CD4-positive, alpha-beta T cell treated with Interleukin-4 for 4 hours (primary cell): ENCODE measurements at regions not wholly inside any gene's neighbourhood (a gene's known extent, or its start where the extent isn't known, plus 50 kb on each side); places are given as distances from the start of the nearest gene placed in this dataset.
"Not testable (repeated sequence)": the region's sequence is repeated elsewhere in the genome, so short reads cannot be mapped to it uniquely, and the experiment has no call there.

Source experiments
- DNase-seq: peaks from one replicate; pipeline ENCODE4 v3.0.0-alpha.2; 2020

DNA sequence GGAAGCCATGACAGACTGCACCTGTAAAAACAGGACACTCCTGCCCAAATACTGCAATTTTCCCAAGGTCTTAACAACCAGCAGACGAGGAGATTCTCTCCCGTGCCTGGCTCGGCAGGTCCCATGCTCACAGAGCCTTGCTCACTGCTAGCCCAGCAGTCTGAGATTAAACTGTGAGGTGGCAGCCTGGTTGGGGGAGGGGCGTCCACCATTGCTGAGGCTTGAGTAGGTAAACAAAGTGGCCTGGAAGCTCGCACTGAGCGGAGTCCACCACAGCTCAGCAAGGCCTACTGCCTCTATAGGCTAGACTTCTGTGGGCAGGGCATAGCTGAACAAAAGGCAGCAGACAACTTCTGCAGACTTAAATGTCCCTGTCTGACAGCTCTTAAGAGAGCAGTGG is 80.3 kb downstream of the ANXA5 start:
- DNase-seq = not testable (repeated sequence)

DNA sequence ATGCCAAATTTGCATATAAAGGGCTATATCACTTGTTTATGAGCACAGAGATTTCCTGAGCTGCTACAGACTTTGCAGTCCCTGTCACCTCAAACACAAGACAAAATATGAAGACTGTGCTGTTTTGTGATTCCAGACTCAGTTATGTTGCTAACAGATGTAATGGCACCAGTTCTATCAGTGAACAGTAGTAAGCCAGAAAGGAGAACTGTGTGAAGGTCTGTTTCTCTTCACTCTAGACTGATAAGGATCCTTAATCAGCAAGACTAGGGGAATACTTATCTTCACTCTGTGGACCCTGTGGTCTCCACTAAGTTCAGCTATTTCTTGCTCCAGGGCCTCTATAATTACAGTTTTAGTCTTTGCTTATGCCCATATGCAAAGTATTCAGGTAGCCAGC is 82.7 kb downstream of the ANXA5 start:
- no peak for DNase-seq

GRCh38 chr4:121599049-121599448 is 97.7 kb downstream of the ANXA5 start:
- no peak for DNase-seq

DNA sequence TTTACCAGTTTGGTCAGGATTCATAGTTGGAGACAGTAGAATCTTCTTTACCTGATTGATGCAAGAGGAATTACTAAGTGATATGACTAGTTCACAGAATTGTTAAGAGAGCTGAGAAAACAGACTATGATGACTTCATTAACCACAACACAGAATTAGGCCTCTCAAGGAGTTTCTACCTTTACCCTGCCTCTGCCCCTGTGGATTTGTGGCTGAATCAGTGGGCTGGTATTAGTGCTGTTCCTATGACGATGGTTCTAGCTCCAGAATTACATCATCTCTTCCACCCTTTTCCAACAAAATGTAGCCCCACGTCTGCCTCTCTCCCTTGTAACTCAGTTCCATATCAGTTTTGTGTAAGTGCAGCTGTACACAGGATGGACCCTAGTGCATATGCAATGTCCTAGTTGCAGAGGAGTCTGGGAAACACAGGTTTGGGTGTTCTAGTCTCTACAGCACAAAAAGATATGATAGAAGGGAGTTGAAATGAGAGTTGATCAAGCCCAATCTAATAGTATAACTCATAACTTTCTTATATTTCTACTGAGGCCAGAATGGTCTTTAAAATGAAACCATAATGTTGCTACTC is 99.3 kb downstream of the ANXA5 start:
- no peak for DNase-seq

- no peak for DNase-seq
Measured at GRCh38 chr4:121594796-121595526, 101.8 kb downstream of the ANXA5 start.

DNA sequence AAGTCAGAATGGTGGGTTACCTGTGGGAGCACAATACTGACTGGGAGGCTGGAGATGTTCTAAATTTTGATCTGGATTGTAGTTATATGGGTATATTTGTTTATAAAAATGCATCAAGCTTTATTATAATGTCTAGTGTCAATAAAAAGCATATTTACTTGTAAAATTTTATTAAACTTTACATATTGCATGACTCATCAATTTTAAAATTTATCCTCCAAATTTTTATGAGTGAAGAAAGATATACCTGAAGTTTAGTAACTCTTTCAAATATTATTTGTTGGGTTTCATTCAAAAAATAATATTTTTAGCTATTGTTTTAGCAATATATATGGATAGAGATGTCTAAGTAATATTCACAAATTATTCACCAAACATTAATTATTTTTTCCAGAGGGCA is 103.0 kb downstream of the ANXA5 start:
- DNase-seq = no peak

DNA sequence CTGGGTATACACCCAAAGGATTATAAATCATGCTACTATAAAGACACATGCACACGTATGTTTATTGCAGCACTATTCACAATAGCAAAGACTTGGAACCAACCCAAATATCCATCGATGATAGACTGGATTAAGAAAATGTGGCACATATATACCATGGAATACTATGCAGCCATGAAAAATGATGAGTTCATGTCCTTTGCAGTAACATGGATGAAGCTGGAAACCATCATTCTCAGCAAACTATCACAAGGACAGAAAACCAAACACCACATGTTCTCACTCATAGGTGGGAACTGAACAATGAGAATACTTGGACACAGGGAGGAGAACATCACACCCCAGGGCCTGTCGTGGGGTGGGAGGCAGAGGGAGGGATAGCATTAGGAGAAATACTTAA is 104.5 kb downstream of the ANXA5 start:
- not testable (repeated sequence) for DNase-seq

GRCh38 chr4:121584836-121585235 is 111.9 kb downstream of the ANXA5 start:
- no peak for DNase-seq

GRCh38 chr4:121583396-121583795 is 113.4 kb downstream of the ANXA5 start:
- no peak for DNase-seq

DNA sequence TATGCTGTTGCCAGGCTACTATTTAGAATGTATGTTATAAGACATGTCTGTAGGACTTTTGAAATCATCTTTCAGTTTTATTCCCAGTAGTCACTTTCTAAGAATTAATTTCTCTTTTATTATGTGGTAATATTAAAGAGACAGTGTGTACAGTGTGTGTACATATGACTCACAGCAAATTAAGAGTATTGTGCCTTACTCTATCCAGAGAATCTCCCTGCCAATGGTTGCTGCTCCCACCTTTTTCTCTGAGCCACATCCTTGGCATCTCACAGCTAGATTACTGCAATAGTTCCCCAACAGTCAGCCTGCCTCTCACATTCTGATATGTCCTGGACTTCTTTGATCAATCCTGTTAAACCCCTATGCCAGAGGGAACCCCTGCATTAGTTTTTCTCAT is 114.5 kb downstream of the ANXA5 start:
- no peak for DNase-seq

GRCh38 chr4:121575392-121575791 is 121.4 kb downstream of the ANXA5 start:
- not testable (repeated sequence) for DNase-seq

- DNase-seq = no peak
Measured at GRCh38 chr4:121574618-121575017, 122.2 kb downstream of the ANXA5 start.

DNA sequence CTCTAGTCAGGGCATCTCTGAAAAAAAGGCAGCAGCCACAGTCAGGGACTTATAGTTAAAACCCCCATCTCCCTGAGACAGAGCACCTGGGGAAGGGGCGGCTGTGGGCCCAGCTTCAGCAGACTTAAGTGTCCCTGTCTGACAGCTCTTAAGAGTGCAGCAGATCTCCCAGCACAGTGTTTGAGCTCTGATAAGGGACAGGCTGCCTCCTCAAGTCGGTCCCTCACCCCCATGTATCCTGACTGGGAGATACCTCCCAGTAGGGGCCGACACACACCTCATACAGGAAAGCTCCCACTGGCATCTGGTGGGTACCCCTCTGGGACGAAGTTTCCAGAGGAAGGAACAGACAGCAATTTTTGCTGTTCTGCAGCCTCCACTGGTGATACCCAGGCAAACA is 129.0 kb downstream of the ANXA5 start:
- DNase-seq = no peak

DNA sequence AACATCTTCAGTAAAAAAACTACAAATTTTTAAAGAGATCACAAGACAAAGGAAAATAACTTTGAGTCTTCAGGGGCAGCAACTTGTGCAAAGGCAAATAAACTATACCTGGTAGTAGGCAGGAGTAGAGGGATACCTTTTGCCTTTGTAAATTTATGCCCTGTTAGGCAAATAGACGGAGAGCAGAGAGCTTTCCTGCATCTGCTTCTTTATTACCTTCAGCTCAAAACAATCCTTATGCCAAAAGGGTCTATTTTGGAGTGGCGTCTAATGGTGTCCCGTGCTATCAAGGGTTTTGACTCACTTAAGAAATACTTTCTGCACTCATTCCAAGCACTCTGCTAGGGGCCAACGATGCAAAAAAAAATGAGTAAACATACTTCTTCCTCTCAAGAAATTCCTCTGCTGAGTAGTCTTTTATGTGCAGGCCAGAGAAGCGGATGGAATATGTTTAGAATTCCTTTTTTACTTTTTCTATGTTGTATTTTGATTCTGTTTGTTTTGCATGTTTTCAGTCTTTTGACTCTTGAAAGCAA is 131.9 kb downstream of the ANXA5 start:
- no peak for DNase-seq

DNA sequence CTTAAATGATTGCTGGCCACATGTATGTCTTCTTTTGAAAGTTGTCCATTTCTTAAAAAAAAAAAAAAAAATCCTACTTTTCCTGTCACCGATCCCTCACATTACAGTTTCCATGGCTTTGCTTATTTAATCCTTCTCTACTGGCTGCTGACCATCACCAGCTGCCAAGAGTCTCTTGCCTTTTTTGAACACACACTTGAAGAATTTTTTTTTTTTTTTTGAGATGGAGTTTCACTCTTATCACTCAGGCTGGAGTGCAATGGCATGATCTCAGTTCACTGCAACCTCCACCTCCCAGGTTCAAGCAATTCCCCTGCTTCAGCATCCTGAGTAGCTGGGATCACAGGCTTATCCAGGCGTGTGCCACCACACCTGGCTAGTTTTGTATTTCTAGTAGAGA is 134.0 kb downstream of the ANXA5 start:
- no peak for DNase-seq

DNA sequence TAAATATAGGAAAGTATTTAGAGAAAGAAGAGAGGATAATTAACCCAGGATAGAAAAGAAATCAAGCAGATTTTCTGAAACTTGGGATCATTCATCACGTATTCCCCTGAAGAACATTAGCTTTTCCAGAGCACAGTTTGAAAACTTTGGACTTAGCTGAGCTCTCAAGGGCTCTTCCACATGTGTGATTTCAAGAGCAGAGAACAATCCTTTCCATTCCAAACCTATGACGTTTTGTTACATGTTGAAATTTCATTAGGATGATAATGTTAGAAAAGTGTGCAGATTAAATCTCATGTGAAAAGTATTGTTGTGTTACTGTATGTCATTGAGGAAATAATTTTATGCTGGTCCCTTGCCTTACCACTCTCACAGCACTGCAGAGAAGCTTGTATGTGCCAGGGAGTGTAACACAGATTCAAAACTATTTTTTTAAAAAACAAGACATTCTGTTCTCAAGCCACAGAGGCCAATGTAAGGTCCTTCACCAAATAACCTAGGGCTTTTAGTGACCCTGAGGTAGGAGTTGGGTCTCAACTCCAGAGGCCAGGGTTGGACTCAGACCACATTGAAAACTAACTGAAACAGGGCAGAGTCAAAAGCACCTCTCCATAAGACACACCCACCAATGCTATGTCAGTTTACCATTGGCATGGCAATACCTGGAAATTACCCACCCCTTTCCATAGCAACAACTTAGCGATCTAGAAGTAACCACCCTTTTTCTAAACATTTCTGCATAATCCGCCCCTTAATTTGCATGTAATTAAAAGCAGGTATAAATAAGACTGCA is 141.3 kb downstream of the ANXA5 start:
- DNase-seq = no peak

- no peak for DNase-seq
Measured at GRCh38 chr4:121554382-121554781, 142.4 kb downstream of the ANXA5 start.

GRCh38 chr4:121551881-121552280 is 144.9 kb downstream of the ANXA5 start:
- DNase-seq = no peak

DNA sequence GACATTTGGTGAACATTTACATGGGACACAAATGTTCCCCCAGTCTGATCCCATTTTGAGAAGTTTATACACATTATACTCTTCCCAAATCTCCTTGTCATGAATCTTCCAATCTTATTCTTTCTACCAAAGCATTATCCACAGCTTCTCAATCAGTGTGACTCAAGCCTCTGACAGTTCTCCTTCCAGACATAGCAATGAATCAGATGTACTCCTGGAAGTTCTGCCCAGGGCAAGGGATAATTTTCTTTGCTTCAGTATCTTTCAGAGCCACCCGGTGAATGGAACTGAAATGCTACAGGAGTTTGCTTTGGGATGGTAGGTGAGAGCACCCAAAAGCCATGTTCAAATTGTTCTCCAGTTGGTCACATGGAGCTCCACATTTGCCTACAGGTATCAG is 145.5 kb downstream of the ANXA5 start:
- no peak for DNase-seq

DNA sequence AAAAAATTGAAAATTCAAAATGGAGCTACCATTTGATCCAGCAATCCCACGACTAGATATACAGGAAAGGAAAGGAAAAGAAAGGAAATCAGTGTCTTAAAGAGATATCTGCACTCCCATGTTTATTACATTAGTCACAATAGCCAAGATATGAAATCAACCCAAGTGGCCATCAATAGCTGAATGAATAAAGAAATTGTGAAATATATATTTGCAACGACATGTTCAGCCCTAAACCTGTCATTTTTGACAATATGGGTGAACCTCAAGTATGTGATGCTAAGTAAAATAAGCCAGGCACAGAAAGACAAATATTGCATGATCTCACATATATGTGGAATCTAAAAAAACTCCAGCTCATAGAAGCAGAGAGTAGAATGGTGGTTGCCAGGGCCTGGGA is 155.1 kb downstream of the ANXA5 start:
- no peak for DNase-seq

GRCh38 chr4:121535351-121535750 is 154.5 kb upstream of the QRFPR start:
- no peak for DNase-seq

DNA sequence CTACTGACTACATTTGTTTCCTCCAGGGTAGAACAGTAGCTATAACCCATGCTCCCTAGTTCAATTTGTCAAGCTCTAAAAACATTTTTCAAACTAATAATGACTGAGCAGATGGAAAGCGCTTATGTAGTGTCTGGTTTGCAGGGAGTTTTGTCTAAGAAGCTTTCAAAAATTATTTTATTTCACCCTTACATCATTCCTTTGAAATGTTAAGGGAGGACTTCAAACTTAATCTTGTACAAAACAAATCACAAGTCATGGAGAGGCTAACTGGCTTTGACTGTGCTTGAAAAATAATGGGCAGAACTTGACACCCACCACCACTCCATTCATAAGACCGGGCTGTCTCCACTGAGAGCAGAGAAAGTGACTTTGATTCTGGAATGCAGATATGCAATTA is 153.4 kb upstream of the QRFPR start:
- DNase-seq = no peak

DNA sequence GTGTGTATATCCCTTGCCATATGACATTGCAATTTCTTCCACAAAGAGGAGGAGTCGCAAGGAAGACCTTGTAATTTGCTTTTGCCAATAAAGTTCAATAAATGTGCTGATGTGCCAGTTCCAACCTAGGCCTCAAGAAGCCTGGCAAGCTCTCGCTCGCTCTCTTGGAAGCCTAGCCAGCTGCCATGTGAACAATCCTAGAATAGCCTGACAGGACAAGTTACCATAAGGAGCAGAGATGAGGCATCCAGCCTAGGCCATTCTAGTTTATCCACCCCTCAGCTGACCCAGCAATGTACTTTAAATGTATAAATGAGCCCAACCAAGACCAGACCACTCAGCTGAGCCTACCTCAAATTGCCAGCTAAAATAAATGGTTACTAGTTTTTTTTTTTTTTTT is 145.7 kb upstream of the QRFPR start:
- no peak for DNase-seq
